Stomach smooth muscle (tissue), 2 donors: ENCODE measurements at regions not wholly inside any gene's neighbourhood (a gene's known extent, or its start where the extent isn't known, plus 50 kb on each side); places are given as distances from the start of the nearest gene placed in this dataset.

Experiments
- H3K27ac ChIP-seq: one replicate; pipeline ENCODE4 v1.7.0; 2013; ENCODE audit warnings: mild to moderate bottlenecking, low read length, inconsistent platforms
- H3K27me3 ChIP-seq, 2 donors: one replicate each; pipeline ENCODE4 v1.7.0; 2013; ENCODE audit warnings: low read length in 2 of 2; ENCODE audit not compliant: insufficient read depth in 2 of 2, control insufficient read depth in 1 of 2
- H3K36me3 ChIP-seq, 2 donors: one replicate each; pipeline ENCODE4 v1.7.0; 2013; ENCODE audit warnings: low read length in 2 of 2; ENCODE audit not compliant: control insufficient read depth in 2 of 2, insufficient read depth in 2 of 2
- H3K4me1 ChIP-seq: one replicate; pipeline ENCODE4 v1.7.0; 2013; ENCODE audit warnings: low read length; ENCODE audit not compliant: control insufficient read depth, insufficient read depth
- H3K4me3 ChIP-seq, 2 donors: one replicate each; pipeline ENCODE4 v1.7.0; 2013; ENCODE audit warnings: low read length in 2 of 2
- H3K9ac ChIP-seq, 2 donors: one replicate each; pipeline ENCODE4 v1.7.0; 2013; ENCODE audit warnings: low read length in 2 of 2, mild to moderate bottlenecking in 1 of 2
- H3K9me3 ChIP-seq, 2 donors: one replicate each; pipeline ENCODE4 v1.7.0; 2013; ENCODE audit warnings: low read length in 2 of 2; ENCODE audit not compliant: control insufficient read depth in 2 of 2
- donor health status: healthy.
- donor health status: Pancreatic carcinoma.

- no peaks in the 10 kb centered on the region for H3K4me1 ChIP-seq
- H3K27ac ChIP-seq = no peak overlapping the region
- peaks cover 0 to 2% of the 10 kb centered on the region in 2 donors for H3K27me3 ChIP-seq
- no peaks in the 10 kb centered on the region for H3K36me3 ChIP-seq
- H3K9me3 ChIP-seq = no peaks in the 10 kb centered on the region
- no peak overlapping the region for H3K4me3 ChIP-seq
- no peak overlapping the region for H3K9ac ChIP-seq
These were observed 475.6 kb upstream of the HS6ST1 start for GRCh38 chr2:128794285-128794684.

- H3K36me3 ChIP-seq = no peaks in the 10 kb centered on the region
- H3K9me3 ChIP-seq = no peaks in the 10 kb centered on the region
- no peaks in the 10 kb centered on the region for H3K4me1 ChIP-seq
- no peak overlapping the region for H3K9ac ChIP-seq
- peaks cover 0 to 2% of the 10 kb centered on the region in 2 donors for H3K27me3 ChIP-seq
- H3K27ac ChIP-seq = no peak overlapping the region
- no peak overlapping the region for H3K4me3 ChIP-seq
These were observed 477.7 kb upstream of the HS6ST1 start for GRCh38 chr2:128796321-128796720.

GRCh38 chr2:128797092-128797491 is 478.4 kb upstream of the HS6ST1 start:
- no peak overlapping the region for H3K4me3 ChIP-seq
- H3K36me3 ChIP-seq = no peaks in the 10 kb centered on the region
- no peak overlapping the region for H3K27ac ChIP-seq
- H3K9ac ChIP-seq = no peak overlapping the region
- no peaks in the 10 kb centered on the region for H3K9me3 ChIP-seq
- peaks cover 0 to 2% of the 10 kb centered on the region in 2 donors for H3K27me3 ChIP-seq
- H3K4me1 ChIP-seq = no peaks in the 10 kb centered on the region

GRCh38 chr2:128797533-128797932 is 478.9 kb upstream of the HS6ST1 start:
- H3K9ac ChIP-seq = no peak overlapping the region
- H3K27me3 ChIP-seq = peaks cover 0 to 2% of the 10 kb centered on the region in 2 donors
- H3K4me3 ChIP-seq = no peak overlapping the region
- no peaks in the 10 kb centered on the region for H3K9me3 ChIP-seq
- H3K27ac ChIP-seq = no peak overlapping the region
- no peaks in the 10 kb centered on the region for H3K36me3 ChIP-seq
- H3K4me1 ChIP-seq = no peaks in the 10 kb centered on the region

GRCh38 chr2:128797937-128798336 is 479.3 kb upstream of the HS6ST1 start:
- no peak overlapping the region for H3K27ac ChIP-seq
- no peaks in the 10 kb centered on the region for H3K36me3 ChIP-seq
- H3K9ac ChIP-seq = no peak overlapping the region
- no peak overlapping the region for H3K4me3 ChIP-seq
- peaks cover 0 to 2% of the 10 kb centered on the region in 2 donors for H3K27me3 ChIP-seq
- H3K9me3 ChIP-seq = no peaks in the 10 kb centered on the region
- H3K4me1 ChIP-seq = no peaks in the 10 kb centered on the region

- no peaks in the 10 kb centered on the region for H3K4me1 ChIP-seq
- peaks cover 0 to 2% of the 10 kb centered on the region in 2 donors for H3K27me3 ChIP-seq
- H3K9ac ChIP-seq = no peak overlapping the region
- no peaks in the 10 kb centered on the region for H3K36me3 ChIP-seq
- no peak overlapping the region for H3K27ac ChIP-seq
- H3K9me3 ChIP-seq = no peaks in the 10 kb centered on the region
- no peak overlapping the region for H3K4me3 ChIP-seq
These were observed 480.0 kb upstream of the HS6ST1 start for GRCh38 chr2:128798502-128799283.

- H3K27ac ChIP-seq = no peak overlapping the region
- no peaks in the 10 kb centered on the region for H3K9me3 ChIP-seq
- no peak overlapping the region for H3K4me3 ChIP-seq
- peaks cover 0 to 2% of the 10 kb centered on the region in 2 donors for H3K27me3 ChIP-seq
- H3K4me1 ChIP-seq = no peaks in the 10 kb centered on the region
- no peaks in the 10 kb centered on the region for H3K36me3 ChIP-seq
- no peak overlapping the region for H3K9ac ChIP-seq
These were observed 480.6 kb upstream of the HS6ST1 start for GRCh38 chr2:128799284-128799552.

GRCh38 chr2:128799730-128800129 is 481.1 kb upstream of the HS6ST1 start:
- H3K36me3 ChIP-seq = no peaks in the 10 kb centered on the region
- peaks cover 0 to 2% of the 10 kb centered on the region in 2 donors for H3K27me3 ChIP-seq
- no peaks in the 10 kb centered on the region for H3K9me3 ChIP-seq
- H3K9ac ChIP-seq = no peak overlapping the region
- H3K4me1 ChIP-seq = no peaks in the 10 kb centered on the region
- H3K27ac ChIP-seq = no peak overlapping the region
- no peak overlapping the region for H3K4me3 ChIP-seq

GRCh38 chr2:128801576-128801975 is 482.9 kb upstream of the HS6ST1 start:
- Histone ChIP-seq H3K36me3 (no peaks in the 10 kb centered on the region), H3K4me3 (no peak overlapping the region), H3K9me3 (no peaks in the 10 kb centered on the region), H3K27ac (no peak overlapping the region), H3K27me3 (peaks cover 0 to 2% of the 10 kb centered on the region in 2 donors), H3K4me1 (no peaks in the 10 kb centered on the region), H3K9ac (no peak overlapping the region)

GRCh38 chr2:128803222-128803621 is 484.6 kb upstream of the HS6ST1 start:
- Histone ChIP-seq H3K4me3 (no peak overlapping the region), H3K36me3 (no peaks in the 10 kb centered on the region), H3K9ac (no peak overlapping the region)

GRCh38 chr2:128805237-128805636 is 486.6 kb upstream of the HS6ST1 start:
- Histone ChIP-seq H3K27ac (no peak overlapping the region), H3K9me3 (peaks cover 0 to 4% of the 10 kb centered on the region in 2 donors), H3K36me3 (no peaks in the 10 kb centered on the region), H3K4me1 (no peaks in the 10 kb centered on the region), H3K27me3 (no peaks in the 10 kb centered on the region), H3K4me3 (no peak overlapping the region), H3K9ac (no peak overlapping the region)

More at GRCh38 chr2:128803222-128803621, 484.6 kb upstream of the HS6ST1 start:
- H3K27ac ChIP-seq = no peak overlapping the region
- no peaks in the 10 kb centered on the region for H3K27me3 ChIP-seq
- no peaks in the 10 kb centered on the region for H3K4me1 ChIP-seq
- H3K9me3 ChIP-seq = no peaks in the 10 kb centered on the region
